HCT116 (cell line): ENCODE measurements at regions not wholly inside any gene's neighbourhood (a gene's known extent, or its start where the extent isn't known, plus 50 kb on each side); places are given as distances from the start of the nearest gene placed in this dataset.

Experiments used
- ATAC-seq: fragments of 200-7000 bp; cut with Tn5 transposase; 2 replicates; pipeline ENCODE4 v1.9.1; 2020; ENCODE audit warnings: mild to moderate bottlenecking, moderate library complexity
- BruUV-seq: library from RNA; stranded (reverse); fragments of 400-500 nt; replicated peaks from 2 replicates; lab custom pipeline; 2021; lab: Mats Ljungman, UMichigan
- CTCF ChIA-PET: fragments of 300-600 bp; sonication (Branson Sonifier 250); formaldehyde crosslinking; loops from one replicate; lab custom pipeline; 2021; ENCODE audit warnings: antibody characterized with exemption; lab: Charles Lee
- POLR2A ChIA-PET: fragments of 300-600, 350-600 bp; sonication (Branson Sonifier 250); formaldehyde crosslinking; loops from one replicate; lab custom pipeline; 2021; ENCODE audit warnings: antibody characterized with exemption; lab: Charles Lee
- RAD21 ChIA-PET, 2 experiments: fragments of 300-600 bp; sonication (Branson Sonifier 250); formaldehyde crosslinking; loops; one replicate each; lab custom pipeline; 2023; ENCODE audit warnings: low total read pairs in 2 of 2; ENCODE audit not compliant: uncharacterized antibody in 2 of 2, unreplicated experiment in 2 of 2, low non-redundant PET in 1 of 2; lab: Charles Lee
- DNase-seq: peaks from one replicate; pipeline ENCODE4 v3.0.0-alpha.2; 2010; ENCODE audit warnings: low read depth, low spot score
- H2AFZ ChIP-seq: fragments of 200-600 bp; shearing (Covaris generic), sonication (generic); 2 replicates; pipeline ENCODE4 v1.6.1; 2017; ENCODE audit warnings: low read depth, mixed run types, mixed read lengths, antibody characterized with exemption, low read length; ENCODE audit not compliant: poor library complexity, severe bottlenecking
- H3K27ac ChIP-seq: 2 replicates; pipeline ENCODE4 v1.5.1; 2012; ENCODE audit warnings: low read depth, low read length
- H3K27me3 ChIP-seq: fragments of 200-600 bp; sonication (generic); 2 replicates; pipeline ENCODE4 v1.6.1; 2016; ENCODE audit warnings: mixed run types, low read length, mixed read lengths; ENCODE audit not compliant: insufficient read depth
- H3K36me3 ChIP-seq, 2 experiments: fragments of 200-500 bp in 1 of 2; fragments of 200-600 bp in 1 of 2; sonication (Bioruptor generic) in 1 of 2; sonication (generic) in 1 of 2; 2 replicates each; pipeline versions ENCODE4 v1.5.1 to v1.6.1; 2014 to 2016; ENCODE audit warnings: low read length in 2 of 2, inconsistent platforms in 1 of 2, mixed read lengths in 1 of 2, mixed run types in 1 of 2; ENCODE audit not compliant: insufficient read depth in 2 of 2, control insufficient read depth in 1 of 2
- H3K4me1 ChIP-seq, 2 experiments: fragments of 200-600 bp in 1 of 2; sonication (generic) in 1 of 2; 2 replicates each; pipeline versions ENCODE4 v1.5.1 to v1.6.1; 2012 to 2017; ENCODE audit warnings: low read length in 2 of 2, inconsistent platforms in 1 of 2, mild to moderate bottlenecking in 1 of 2, mixed read lengths in 1 of 2, mixed run types in 1 of 2, moderate library complexity in 1 of 2; ENCODE audit not compliant: insufficient read depth in 2 of 2, control insufficient read depth in 1 of 2
- H3K4me2 ChIP-seq: fragments of 200-600 bp; sonication (generic); 2 replicates; pipeline ENCODE4 v1.6.1; 2017; ENCODE audit warnings: mixed run types, low read length, mixed read lengths
- H3K4me3 ChIP-seq, 2 experiments: fragments of 200-600 bp in 1 of 2; sonication (generic) in 1 of 2; replicated peaks in 1 of 2; 2 replicates each; pipeline ENCODE4 v1.5.1; 2011 to 2016; ENCODE audit warnings: low read length in 2 of 2, control low read depth in 1 of 2, low read depth in 1 of 2, mild to moderate bottlenecking in 1 of 2, mixed read lengths in 1 of 2, mixed run types in 1 of 2
- H3K79me2 ChIP-seq: fragments of 200-600 bp; sonication (generic); 2 replicates; pipeline ENCODE4 v1.6.1; 2017; ENCODE audit warnings: mild to moderate bottlenecking, mixed run types, low read length, moderate library complexity, mixed read lengths; ENCODE audit not compliant: insufficient read depth
- H3K9ac ChIP-seq: fragments of 200-600 bp; sonication (generic); 2 replicates; pipeline ENCODE4 v1.6.1; 2016; ENCODE audit warnings: low read length, mixed read lengths
- H3K9me2 ChIP-seq: fragments of 200-600 bp; sonication (generic), shearing (Covaris generic); 2 replicates; pipeline ENCODE4 v1.6.1; 2017; ENCODE audit warnings: mixed run types, mild to moderate bottlenecking, moderate library complexity; ENCODE audit not compliant: insufficient read depth
- H3K9me3 ChIP-seq, 2 experiments: fragments of 200-500 bp in 1 of 2; fragments of 200-600 bp in 1 of 2; sonication (Bioruptor generic) in 1 of 2; sonication (generic) in 1 of 2; 2 replicates each; pipeline ENCODE4 v1.6.1; 2014 to 2017; ENCODE audit warnings: low read length in 2 of 2, mixed read lengths in 2 of 2, inconsistent platforms in 1 of 2, low read depth in 1 of 2, mild to moderate bottlenecking in 1 of 2, mixed run types in 1 of 2, moderate library complexity in 1 of 2; ENCODE audit not compliant: control insufficient read depth in 1 of 2, insufficient read depth in 1 of 2
- H4K20me1 ChIP-seq: fragments of 200-600 bp; sonication (generic), shearing (Covaris generic); 2 replicates; pipeline ENCODE4 v1.6.1; 2017; ENCODE audit warnings: mixed run types, mild to moderate bottlenecking, moderate library complexity; ENCODE audit not compliant: insufficient read depth
- CEBPB ChIP-seq: IDR thresholded peaks from 2 replicates; pipeline ENCODE4 v1.6.1; 2012; ENCODE audit warnings: low read depth
- ELF1 ChIP-seq: IDR thresholded peaks from 2 replicates; pipeline ENCODE4 v1.6.1; 2012; ENCODE audit warnings: low read depth, borderline replicate concordance
- JUND ChIP-seq: IDR thresholded peaks from 2 replicates; pipeline ENCODE4 v1.6.1; 2012
- POLR2A ChIP-seq: IDR thresholded peaks from 2 replicates; pipeline ENCODE4 v1.7.0; 2011; ENCODE audit warnings: borderline replicate concordance; ENCODE audit not compliant: insufficient read depth, insufficient read length; ENCODE audit errors: extremely low read depth
- POLR2AphosphoS5 ChIP-seq: IDR thresholded peaks from 2 replicates; pipeline ENCODE4 v1.6.1; 2011; ENCODE audit warnings: mild to moderate bottlenecking, low read depth, low read length, moderate library complexity
- SRF ChIP-seq: IDR thresholded peaks from 2 replicates; pipeline ENCODE4 v1.6.1; 2012; ENCODE audit warnings: low read depth
- TCF7L2 ChIP-seq: IDR thresholded peaks from 2 replicates; pipeline ENCODE4 v1.7.0; 2011; ENCODE audit warnings: borderline replicate concordance, inconsistent platforms; ENCODE audit not compliant: insufficient read depth, insufficient read length; ENCODE audit errors: extremely low read depth
- ZBTB33 ChIP-seq: IDR thresholded peaks from 2 replicates; pipeline ENCODE4 v1.6.1; 2011; ENCODE audit warnings: mild to moderate bottlenecking, low read length, moderate library complexity; ENCODE audit not compliant: insufficient replicate concordance; ENCODE audit errors: extremely low read depth
- intact Hi-C: fragments of 100-400 bp; cut with micrococcal nuclease; formaldehyde crosslinking; loops from 2 replicates; pipeline ENCODE4 v1.10.0; 2022
- TF ChIP-seq, protein P1 (sequence below): IDR thresholded peaks from 2 replicates; pipeline ENCODE4 v1.6.1; 2012

DNA sequence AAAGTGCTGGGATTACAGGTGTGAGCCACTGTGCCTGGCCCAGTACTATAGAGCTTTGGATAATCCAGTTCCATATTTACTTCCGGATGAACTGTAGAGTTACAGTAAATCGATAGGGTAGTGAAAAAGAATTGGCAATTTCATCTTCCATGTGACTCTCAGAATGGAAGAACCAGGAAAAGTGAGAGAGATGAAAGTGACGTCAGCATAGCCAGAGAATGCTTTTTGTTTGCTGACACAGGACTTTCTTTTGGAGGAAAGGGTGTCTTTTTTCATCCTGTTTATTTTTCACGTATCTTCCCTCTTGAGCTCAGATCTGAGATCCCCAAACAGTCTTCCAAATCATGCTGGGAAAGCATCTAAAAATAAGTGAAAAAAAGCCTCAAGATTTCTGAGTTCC lies 91.2 kb upstream of the KCNAB1 start (continued):
- TF ChIP-seq POLR2AphosphoS5: no peak

- no peaks in the 10 kb centered on the region for H3K79me2 ChIP-seq
- no peak overlapping the region for H3K27ac ChIP-seq
- CTCF ChIA-PET: no interaction called here
- RAD21 ChIA-PET: no interaction called here
- no peak for DNase-seq
- no peak for ATAC-seq
- no peak overlapping the region for H3K9ac ChIP-seq
- H3K9me2 ChIP-seq: no peaks in the 10 kb centered on the region
- H3K9me3 ChIP-seq: no peaks in the 10 kb centered on the region
- intact Hi-C loops: no loop called here
- H2AFZ ChIP-seq: no peak overlapping the region
- H3K4me1 ChIP-seq: no peaks in the 10 kb centered on the region
- TF ChIP-seq CEBPB (no peak), ELF1 (no peak), POLR2A (no peak), TCF7L2 (no peak)
- H3K4me3 ChIP-seq: no peak overlapping the region
- BruUV-seq: no TSS peak
- H3K4me2 ChIP-seq: no peak overlapping the region
- H3K36me3 ChIP-seq: no peaks in the 10 kb centered on the region
- POLR2A ChIA-PET: no interaction called here
- no peaks in the 10 kb centered on the region for H3K27me3 ChIP-seq
- H4K20me1 ChIP-seq: no peaks in the 10 kb centered on the region
Measured at GRCh38 chr3:156030723-156031122, 89.7 kb upstream of the KCNAB1 start.

DNA sequence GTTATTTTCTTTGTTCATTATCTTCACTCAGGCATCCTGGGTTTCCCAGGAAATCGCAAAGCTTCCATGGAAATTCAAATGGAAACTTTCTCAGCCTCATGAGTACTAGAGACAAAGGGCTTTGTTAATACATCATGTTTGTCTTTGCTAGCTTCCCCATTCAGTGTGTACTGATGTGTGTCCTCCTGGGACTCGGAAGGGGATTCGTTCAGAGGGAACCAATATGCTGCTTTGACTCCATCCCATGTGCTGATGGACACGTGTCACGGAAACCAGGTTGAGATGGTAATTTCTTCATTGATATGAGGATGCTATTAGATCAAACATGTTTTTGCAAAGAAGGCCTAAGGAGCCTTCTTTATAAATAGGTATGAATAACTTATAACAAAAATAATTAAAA lies 87.0 kb upstream of the KCNAB1 start:
- H3K9me3 ChIP-seq: no peaks in the 10 kb centered on the region
- H3K79me2 ChIP-seq: no peaks in the 10 kb centered on the region
- CTCF ChIA-PET: no interaction called here
- ATAC-seq: no peak
- no peak overlapping the region for H3K27ac ChIP-seq
- intact Hi-C loops: no loop called here
- POLR2A ChIA-PET: no interaction called here
- no peak overlapping the region for H3K9ac ChIP-seq
- BruUV-seq: no TSS peak
- no peak for DNase-seq
- TF ChIP-seq JUND (no peak), ZBTB33 (no peak), POLR2A (no peak), SRF (no peak)
- TF ChIP-seq, protein P1, sequence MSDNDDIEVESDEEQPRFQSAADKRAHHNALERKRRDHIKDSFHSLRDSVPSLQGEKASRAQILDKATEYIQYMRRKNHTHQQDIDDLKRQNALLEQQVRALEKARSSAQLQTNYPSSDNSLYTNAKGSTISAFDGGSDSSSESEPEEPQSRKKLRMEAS: no peak
- TF ChIP-seq, all 23 proteins: peak for 0
- no peak overlapping the region for H2AFZ ChIP-seq
- no peaks in the 10 kb centered on the region for H4K20me1 ChIP-seq
- no peaks in the 10 kb centered on the region for H3K36me3 ChIP-seq
- no peaks in the 10 kb centered on the region for H3K4me1 ChIP-seq
- no peak overlapping the region for H3K4me2 ChIP-seq
- H3K4me3 ChIP-seq: no peak overlapping the region
- no peaks in the 10 kb centered on the region for H3K27me3 ChIP-seq
- H3K9me2 ChIP-seq: no peaks in the 10 kb centered on the region
- RAD21 ChIA-PET: no interaction called here
